HEK293 (cell line): ENCODE measurements at regions not wholly inside any gene's neighbourhood (a gene's known extent, or its start where the extent isn't known, plus 50 kb on each side); places are given as distances from the start of the nearest gene placed in this dataset.
"Not testable (repeated sequence)": the region's sequence is repeated elsewhere in the genome, so short reads cannot be mapped to it uniquely, and the experiment has no call there.

Experiments
- CTCF ChIA-PET: fragments of 350-600 bp; formaldehyde crosslinking; extraction: SDS; loops from one replicate; lab custom pipeline; 2021; ENCODE audit warnings: antibody characterized with exemption; lab: Yijun Ruan, JAX
- POLR2A ChIA-PET: fragments of 300-600 bp; formaldehyde crosslinking; extraction: SDS; loops from one replicate; lab custom pipeline; 2020; ENCODE audit warnings: antibody characterized with exemption, inconsistent platforms; lab: Yijun Ruan, JAX
- H3K27ac ChIP-seq: fragments of 200-500 bp; sonication (Bioruptor generic); 2 replicates; pipeline ENCODE4 v1.5.1; 2014; ENCODE audit warnings: low read depth, low read length, control low read depth, inconsistent platforms; ENCODE audit errors: extremely low read depth
- H3K36me3 ChIP-seq, 2 experiments: fragments of 200-500 bp in 1 of 2; sonication (Bioruptor generic) in 1 of 2; 1 replicate in 1 of 2; 2 replicates in 1 of 2; pipeline ENCODE4 v1.5.1; 2014 to 2017; ENCODE audit warnings: inconsistent platforms in 2 of 2, low read length in 2 of 2; ENCODE audit not compliant: control insufficient read depth in 2 of 2, insufficient read depth in 1 of 2
- H3K4me1 ChIP-seq: fragments of 200-500 bp; sonication (Bioruptor generic); 2 replicates; pipeline ENCODE4 v1.5.1; 2014; ENCODE audit warnings: mild to moderate bottlenecking, low read length, inconsistent platforms; ENCODE audit not compliant: control insufficient read depth, insufficient read depth
- H3K4me3 ChIP-seq: 2 replicates; pipeline ENCODE4 v1.5.1; 2011; ENCODE audit warnings: low read depth, mild to moderate bottlenecking, control low read depth, low read length, moderate library complexity
- H3K9me3 ChIP-seq: fragments of 200-500 bp; sonication (Bioruptor generic); 2 replicates; pipeline ENCODE4 v1.5.1; 2014; ENCODE audit warnings: low read depth, low read length, inconsistent platforms; ENCODE audit not compliant: control insufficient read depth, insufficient read depth
- HOXA7 ChIP-seq: sonication (generic); formaldehyde crosslinking; IDR thresholded peaks from 2 replicates; pipeline ENCODE4 v1.8.1; 2022; ENCODE audit warnings: missing genetic modification reagents, borderline replicate concordance
- TRIM28 ChIP-seq: IDR thresholded peaks from 2 replicates; pipeline ENCODE4 v1.6.1; 2011; ENCODE audit warnings: low read length, control low read depth, borderline replicate concordance
- WT1 ChIP-seq: fragments of 450-650 bp; formaldehyde crosslinking; IDR thresholded peaks from 2 replicates; pipeline ENCODE4 v1.5.1; 2016; ENCODE audit warnings: missing biosample characterization, missing genetic modification characterization
- ZNF394 ChIP-seq: fragments of 450-650 bp; formaldehyde crosslinking; IDR thresholded peaks from 2 replicates; pipeline ENCODE4 v1.5.1; 2016; ENCODE audit warnings: missing biosample characterization, missing genetic modification characterization, mild to moderate bottlenecking, moderate library complexity, borderline replicate concordance
- ZNF610 ChIP-seq: fragments of 450-650 bp; formaldehyde crosslinking; IDR thresholded peaks from 2 replicates; pipeline ENCODE4 v1.5.1; 2016; ENCODE audit warnings: missing biosample characterization, missing genetic modification characterization, borderline replicate concordance
- ZNF623 ChIP-seq: fragments of 450-650 bp; formaldehyde crosslinking; IDR thresholded peaks from 2 replicates; pipeline ENCODE4 v1.5.1; 2016; ENCODE audit warnings: missing biosample characterization, missing genetic modification characterization
- ZNF658 ChIP-seq: fragments of 450-650 bp; formaldehyde crosslinking; IDR thresholded peaks from 2 replicates; pipeline ENCODE4; 2016; ENCODE audit warnings: missing biosample characterization, missing genetic modification characterization
- ZNF664 ChIP-seq: fragments of 450-650 bp; formaldehyde crosslinking; IDR thresholded peaks from 2 replicates; pipeline ENCODE4 v1.5.1; 2016; ENCODE audit warnings: missing biosample characterization, missing genetic modification characterization
- TF ChIP-seq, protein P1 (sequence below): fragments of 450-650 bp; formaldehyde crosslinking; IDR thresholded peaks from 2 replicates; pipeline ENCODE4 v1.5.1; 2016; ENCODE audit warnings: missing biosample characterization, missing genetic modification characterization
- TF ChIP-seq, protein P2 (sequence below): fragments of 450-650 bp; formaldehyde crosslinking; IDR thresholded peaks from 2 replicates; pipeline ENCODE4 v1.5.1; 2016; ENCODE audit warnings: missing biosample characterization, missing genetic modification characterization, low read depth
- TF ChIP-seq, protein P3 (sequence below): fragments of 450-650 bp; formaldehyde crosslinking; IDR thresholded peaks from 2 replicates; pipeline ENCODE4 v1.5.1; 2016; ENCODE audit warnings: missing biosample characterization, missing genetic modification characterization
- TF ChIP-seq, protein P4 (sequence below): fragments of 450-650 bp; formaldehyde crosslinking; IDR thresholded peaks from 2 replicates; pipeline ENCODE4 v1.5.1; 2016; ENCODE audit warnings: missing biosample characterization, missing genetic modification characterization

DNA sequence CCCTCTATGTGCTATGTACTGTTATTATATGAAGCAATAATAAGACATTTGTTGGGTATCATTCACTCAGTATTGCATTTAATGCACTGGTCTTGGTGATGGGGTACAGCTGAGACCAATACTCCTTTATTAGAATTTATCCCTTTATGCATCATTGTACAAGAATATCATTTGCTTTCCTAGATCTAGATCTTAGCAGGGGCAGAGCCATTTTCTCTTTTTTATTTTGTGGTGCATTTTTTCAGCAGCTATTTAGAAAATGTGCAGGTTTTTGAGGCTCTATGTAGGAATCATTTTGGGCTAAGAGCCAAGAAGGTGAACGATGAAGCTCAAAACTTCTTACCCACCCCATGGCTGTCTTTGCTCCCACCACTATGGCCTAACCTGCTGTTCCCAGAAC is 114.2 kb downstream of the OR2B2 start:
- Histone ChIP-seq H3K27ac (no peak overlapping the region), H3K4me1 (no peaks in the 10 kb centered on the region), H3K36me3 (no peaks in the 10 kb centered on the region), H3K9me3 (no peaks in the 10 kb centered on the region), H3K4me3 (no peak overlapping the region)
- CTCF ChIA-PET, result interaction anchor here (0.6 to 4.3 kb wide), 7 partner anchors 10 to 1174 kb away, joined by 3 to 37 read pairs (median 4); a partner anchor contains a TSS
- TF ChIP-seq WT1 (tag by site-specific recombination) (no peak), ZNF610 (tag by site-specific recombination) (no peak), TRIM28 (no peak), ZNF658 (no peak), ZNF394 (tag by site-specific recombination) (no peak), ZNF664 (tag by site-specific recombination) (no peak), ZNF623 (tag by site-specific recombination) (no peak), HOXA7 (CRISPR knock-in tag) (no peak)
- TF ChIP-seq, protein P1, sequence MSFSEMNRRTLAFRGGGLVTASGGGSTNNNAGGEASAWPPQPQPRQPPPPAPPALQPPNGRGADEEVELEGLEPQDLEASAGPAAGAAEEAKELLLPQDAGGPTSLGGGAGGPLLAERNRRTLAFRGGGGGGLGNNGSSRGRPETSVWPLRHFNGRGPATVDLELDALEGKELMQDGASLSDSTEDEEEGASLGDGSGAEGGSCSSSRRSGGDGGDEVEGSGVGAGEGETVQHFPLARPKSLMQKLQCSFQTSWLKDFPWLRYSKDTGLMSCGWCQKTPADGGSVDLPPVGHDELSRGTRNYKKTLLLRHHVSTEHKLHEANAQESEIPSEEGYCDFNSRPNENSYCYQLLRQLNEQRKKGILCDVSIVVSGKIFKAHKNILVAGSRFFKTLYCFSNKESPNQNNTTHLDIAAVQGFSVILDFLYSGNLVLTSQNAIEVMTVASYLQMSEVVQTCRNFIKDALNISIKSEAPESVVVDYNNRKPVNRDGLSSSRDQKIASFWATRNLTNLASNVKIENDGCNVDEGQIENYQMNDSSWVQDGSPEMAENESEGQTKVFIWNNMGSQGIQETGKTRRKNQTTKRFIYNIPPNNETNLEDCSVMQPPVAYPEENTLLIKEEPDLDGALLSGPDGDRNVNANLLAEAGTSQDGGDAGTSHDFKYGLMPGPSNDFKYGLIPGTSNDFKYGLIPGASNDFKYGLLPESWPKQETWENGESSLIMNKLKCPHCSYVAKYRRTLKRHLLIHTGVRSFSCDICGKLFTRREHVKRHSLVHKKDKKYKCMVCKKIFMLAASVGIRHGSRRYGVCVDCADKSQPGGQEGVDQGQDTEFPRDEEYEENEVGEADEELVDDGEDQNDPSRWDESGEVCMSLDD, result no peak
- TF ChIP-seq, protein P2, sequence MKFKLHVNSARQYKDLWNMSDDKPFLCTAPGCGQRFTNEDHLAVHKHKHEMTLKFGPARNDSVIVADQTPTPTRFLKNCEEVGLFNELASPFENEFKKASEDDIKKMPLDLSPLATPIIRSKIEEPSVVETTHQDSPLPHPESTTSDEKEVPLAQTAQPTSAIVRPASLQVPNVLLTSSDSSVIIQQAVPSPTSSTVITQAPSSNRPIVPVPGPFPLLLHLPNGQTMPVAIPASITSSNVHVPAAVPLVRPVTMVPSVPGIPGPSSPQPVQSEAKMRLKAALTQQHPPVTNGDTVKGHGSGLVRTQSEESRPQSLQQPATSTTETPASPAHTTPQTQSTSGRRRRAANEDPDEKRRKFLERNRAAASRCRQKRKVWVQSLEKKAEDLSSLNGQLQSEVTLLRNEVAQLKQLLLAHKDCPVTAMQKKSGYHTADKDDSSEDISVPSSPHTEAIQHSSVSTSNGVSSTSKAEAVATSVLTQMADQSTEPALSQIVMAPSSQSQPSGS (tag by site-specific recombination), result no peak
- TF ChIP-seq, protein P3, sequence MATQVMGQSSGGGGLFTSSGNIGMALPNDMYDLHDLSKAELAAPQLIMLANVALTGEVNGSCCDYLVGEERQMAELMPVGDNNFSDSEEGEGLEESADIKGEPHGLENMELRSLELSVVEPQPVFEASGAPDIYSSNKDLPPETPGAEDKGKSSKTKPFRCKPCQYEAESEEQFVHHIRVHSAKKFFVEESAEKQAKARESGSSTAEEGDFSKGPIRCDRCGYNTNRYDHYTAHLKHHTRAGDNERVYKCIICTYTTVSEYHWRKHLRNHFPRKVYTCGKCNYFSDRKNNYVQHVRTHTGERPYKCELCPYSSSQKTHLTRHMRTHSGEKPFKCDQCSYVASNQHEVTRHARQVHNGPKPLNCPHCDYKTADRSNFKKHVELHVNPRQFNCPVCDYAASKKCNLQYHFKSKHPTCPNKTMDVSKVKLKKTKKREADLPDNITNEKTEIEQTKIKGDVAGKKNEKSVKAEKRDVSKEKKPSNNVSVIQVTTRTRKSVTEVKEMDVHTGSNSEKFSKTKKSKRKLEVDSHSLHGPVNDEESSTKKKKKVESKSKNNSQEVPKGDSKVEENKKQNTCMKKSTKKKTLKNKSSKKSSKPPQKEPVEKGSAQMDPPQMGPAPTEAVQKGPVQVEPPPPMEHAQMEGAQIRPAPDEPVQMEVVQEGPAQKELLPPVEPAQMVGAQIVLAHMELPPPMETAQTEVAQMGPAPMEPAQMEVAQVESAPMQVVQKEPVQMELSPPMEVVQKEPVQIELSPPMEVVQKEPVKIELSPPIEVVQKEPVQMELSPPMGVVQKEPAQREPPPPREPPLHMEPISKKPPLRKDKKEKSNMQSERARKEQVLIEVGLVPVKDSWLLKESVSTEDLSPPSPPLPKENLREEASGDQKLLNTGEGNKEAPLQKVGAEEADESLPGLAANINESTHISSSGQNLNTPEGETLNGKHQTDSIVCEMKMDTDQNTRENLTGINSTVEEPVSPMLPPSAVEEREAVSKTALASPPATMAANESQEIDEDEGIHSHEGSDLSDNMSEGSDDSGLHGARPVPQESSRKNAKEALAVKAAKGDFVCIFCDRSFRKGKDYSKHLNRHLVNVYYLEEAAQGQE (tag by site-specific recombination), result no peak
- TF ChIP-seq, protein P4, sequence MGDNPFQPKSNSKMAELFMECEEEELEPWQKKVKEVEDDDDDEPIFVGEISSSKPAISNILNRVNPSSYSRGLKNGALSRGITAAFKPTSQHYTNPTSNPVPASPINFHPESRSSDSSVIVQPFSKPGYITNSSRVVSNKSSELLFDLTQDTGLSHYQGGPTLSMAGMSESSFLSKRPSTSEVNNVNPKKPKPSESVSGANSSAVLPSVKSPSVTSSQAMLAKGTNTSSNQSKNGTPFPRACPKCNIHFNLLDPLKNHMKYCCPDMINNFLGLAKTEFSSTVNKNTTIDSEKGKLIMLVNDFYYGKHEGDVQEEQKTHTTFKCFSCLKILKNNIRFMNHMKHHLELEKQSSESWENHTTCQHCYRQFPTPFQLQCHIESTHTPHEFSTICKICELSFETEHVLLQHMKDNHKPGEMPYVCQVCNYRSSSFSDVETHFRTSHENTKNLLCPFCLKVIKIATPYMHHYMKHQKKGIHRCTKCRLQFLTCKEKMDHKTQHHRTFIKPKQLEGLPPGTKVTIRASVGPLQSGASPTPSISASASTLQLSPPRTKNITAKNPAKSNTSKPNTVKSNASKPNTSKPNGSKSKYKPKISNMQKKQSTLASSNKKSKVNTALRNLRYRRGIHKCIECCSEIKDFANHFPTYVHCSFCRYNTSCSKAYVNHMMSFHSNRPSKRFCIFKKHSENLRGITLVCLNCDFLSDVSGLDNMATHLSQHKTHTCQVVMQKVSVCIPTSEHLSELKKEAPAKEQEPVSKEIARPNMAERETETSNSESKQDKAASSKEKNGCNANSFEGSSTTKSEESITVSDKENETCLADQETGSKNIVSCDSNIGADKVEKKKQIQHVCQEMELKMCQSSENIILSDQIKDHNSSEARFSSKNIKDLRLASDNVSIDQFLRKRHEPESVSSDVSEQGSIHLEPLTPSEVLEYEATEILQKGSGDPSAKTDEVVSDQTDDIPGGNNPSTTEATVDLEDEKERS, result no peak
- POLR2A ChIA-PET, result interaction anchor here (5.8 kb wide), 1 partner anchor 10 kb away, joined by 52 read pairs; a partner anchor contains a TSS

DNA sequence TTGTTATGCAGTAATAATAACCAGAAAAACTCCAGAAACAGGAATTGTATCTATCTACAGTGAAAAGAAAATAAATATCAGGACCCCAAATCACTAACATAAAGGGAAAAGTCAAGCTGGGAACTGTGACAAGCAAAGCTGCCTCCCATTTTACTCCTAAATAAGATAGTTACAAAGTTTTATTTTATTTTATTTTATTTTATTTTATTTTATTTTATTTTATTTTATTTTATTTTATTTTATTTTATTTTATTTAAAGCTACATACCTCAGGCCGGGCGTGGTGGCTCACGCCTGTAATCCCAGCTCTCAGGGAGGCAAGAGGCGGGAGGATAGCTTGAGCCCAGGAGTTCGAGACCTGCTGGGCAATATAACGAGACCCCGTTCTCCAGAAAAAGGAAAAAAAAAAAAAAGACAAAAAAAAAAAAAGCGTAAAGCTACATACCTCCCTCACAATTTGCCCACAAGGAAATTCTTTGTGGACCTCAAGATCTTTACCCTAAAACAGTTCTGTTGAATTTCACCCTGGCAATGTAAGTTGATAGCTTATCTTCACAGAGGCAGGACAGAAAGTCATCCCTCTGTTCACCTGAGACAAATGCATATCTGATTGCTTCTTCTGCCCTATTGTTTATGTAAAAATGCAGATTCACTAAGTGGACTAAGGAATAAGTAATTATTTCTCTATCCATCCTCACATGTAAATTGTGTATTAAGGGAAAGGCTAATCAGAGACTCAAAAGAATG is 115.3 kb downstream of the OR2B2 start:
- ChIA-PET POLR2A (interaction anchor here (0.7 to 5.8 kb wide), 6 partner anchors 11 to 1204 kb away, joined by 3 to 52 read pairs (median 6); a partner anchor contains a TSS), CTCF (interaction anchor here (0.6 to 4.3 kb wide), 26 partner anchors 10 to 1629 kb away, joined by 3 to 37 read pairs (median 4); a partner anchor contains a TSS)
- not testable (repeated sequence) for H3K9me3 ChIP-seq, H3K4me3 ChIP-seq, H3K4me1 ChIP-seq, H3K36me3 ChIP-seq, H3K27ac ChIP-seq
